SU-DHL-6 (cell line): ENCODE measurements at regions not wholly inside any gene's neighbourhood (a gene's known extent, or its start where the extent isn't known, plus 50 kb on each side); places are given as distances from the start of the nearest gene placed in this dataset.
"Not testable (repeated sequence)": the region's sequence is repeated elsewhere in the genome, so short reads cannot be mapped to it uniquely, and the experiment has no call there.

Experiments
- H2AFZ ChIP-seq: fragments of 200-600 bp; sonication (generic); 2 replicates; pipeline ENCODE4 v1.6.1; 2014; ENCODE audit warnings: low read depth, mild to moderate bottlenecking, moderate library complexity, mixed read lengths, antibody characterized with exemption, low read length; ENCODE audit not compliant: severe bottlenecking
- H3F3A ChIP-seq: fragments of 200-600 bp; shearing (Covaris generic); 2 replicates; pipeline ENCODE4 v1.6.0; 2016; ENCODE audit warnings: antibody characterized with exemption, mild to moderate bottlenecking; ENCODE audit not compliant: insufficient read depth
- H3K27ac ChIP-seq: fragments of 200-600 bp; sonication (generic); 2 replicates; pipeline ENCODE4 v1.5.1; 2016; ENCODE audit warnings: low read depth, mild to moderate bottlenecking, low read length, moderate library complexity, mixed read lengths
- H3K27me3 ChIP-seq: fragments of 200-600 bp; sonication (generic), shearing (Covaris generic); 2 replicates; pipeline ENCODE4 v1.6.0; 2014; ENCODE audit warnings: mild to moderate bottlenecking, low read length
- H3K36me3 ChIP-seq: fragments of 200-600 bp; sonication (generic); 2 replicates; pipeline ENCODE4 v1.6.1; 2014; ENCODE audit warnings: mild to moderate bottlenecking, low read length, mixed read lengths
- H3K4me2 ChIP-seq: fragments of 300-600, 200-600 bp; shearing (Covaris generic), sonication (generic); 2 replicates; pipeline ENCODE4 v1.6.0; 2014; ENCODE audit warnings: low read length, low read depth, mild to moderate bottlenecking; ENCODE audit not compliant: poor library complexity, severe bottlenecking
- H3K4me3 ChIP-seq: fragments of 200-600 bp; sonication (generic); 2 replicates; pipeline ENCODE4 v1.5.1; 2014; ENCODE audit warnings: antibody characterized with exemption, low read length, mild to moderate bottlenecking, mixed read lengths; ENCODE audit not compliant: insufficient read depth, poor library complexity, severe bottlenecking
- H3K79me2 ChIP-seq: fragments of 200-600 bp; sonication (generic); 2 replicates; pipeline ENCODE4 v1.6.1; 2014; ENCODE audit warnings: mild to moderate bottlenecking, low read length, moderate library complexity; ENCODE audit not compliant: insufficient read depth
- H3K9ac ChIP-seq: fragments of 200-600 bp; sonication (generic); 2 replicates; pipeline ENCODE4 v1.7.0; 2014; ENCODE audit warnings: mild to moderate bottlenecking, low read length
- H3K9me2 ChIP-seq: fragments of 200-600 bp; sonication (generic); replicated peaks from 2 replicates; pipeline ENCODE4 v1.6.1; 2014; ENCODE audit warnings: low read length; ENCODE audit not compliant: insufficient read depth
- H3K9me3 ChIP-seq: fragments of 200-600 bp; sonication (generic); 2 replicates; pipeline ENCODE4 v1.6.1; 2014; ENCODE audit warnings: low read length, mixed read lengths; ENCODE audit not compliant: insufficient read depth
- H4K20me1 ChIP-seq: fragments of 200-600 bp; sonication (generic); 2 replicates; pipeline ENCODE4 v1.6.1; 2014; ENCODE audit warnings: low read depth, mild to moderate bottlenecking, antibody characterized with exemption, low read length, moderate library complexity, mixed read lengths
- CTCF ChIP-seq: fragments of 200-600 bp; sonication (generic); IDR thresholded peaks from one replicate; pipeline ENCODE4 v1.5.1; 2017; ENCODE audit warnings: antibody characterized with exemption, mild to moderate bottlenecking, low read length, moderate library complexity; ENCODE audit not compliant: insufficient read depth, poor library complexity, severe bottlenecking
- EZH2phosphoT487 ChIP-seq: fragments of 200-600 bp; sonication (generic), shearing (Covaris generic); conservative IDR thresholded peaks from 2 replicates; pipeline ENCODE4 v1.6.1; 2018; ENCODE audit warnings: mild to moderate bottlenecking, antibody characterized with exemption, low read length, moderate library complexity, mixed read lengths

DNA sequence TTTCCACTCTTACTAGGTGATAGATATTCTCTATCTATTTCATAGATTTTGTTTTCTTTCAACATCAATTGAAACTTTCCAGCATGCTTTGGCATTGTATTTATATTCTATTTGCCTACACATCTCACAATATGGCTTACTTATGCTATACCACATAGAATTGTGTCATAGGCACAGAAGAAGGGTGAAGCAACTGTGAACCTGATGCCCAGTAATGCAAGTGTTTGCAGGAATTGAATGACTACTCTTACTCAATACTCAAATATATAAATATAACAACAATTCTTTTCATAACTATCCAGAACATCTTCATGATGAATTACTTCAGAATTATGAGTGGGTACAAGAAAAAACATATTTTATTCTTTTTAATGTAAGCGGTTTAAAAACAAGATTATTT is 165.9 kb downstream of the PTBP2 start:
- no peak overlapping the region for H3K4me2 ChIP-seq
- no peaks in the 10 kb centered on the region for H3K9me2 ChIP-seq
- H3K27me3 ChIP-seq: no peaks in the 10 kb centered on the region
- H3K4me3 ChIP-seq: no peak overlapping the region
- TF ChIP-seq CTCF: no peak
- TF ChIP-seq EZH2phosphoT487: no peak
- no peaks in the 10 kb centered on the region for H3F3A ChIP-seq
- no peaks in the 10 kb centered on the region for H4K20me1 ChIP-seq
- H2AFZ ChIP-seq: no peak overlapping the region
- no peaks in the 10 kb centered on the region for H3K9me3 ChIP-seq
- no peak overlapping the region for H3K9ac ChIP-seq
- H3K27ac ChIP-seq: no peak overlapping the region
- H3K36me3 ChIP-seq: no peaks in the 10 kb centered on the region
- H3K79me2 ChIP-seq: no peaks in the 10 kb centered on the region

DNA sequence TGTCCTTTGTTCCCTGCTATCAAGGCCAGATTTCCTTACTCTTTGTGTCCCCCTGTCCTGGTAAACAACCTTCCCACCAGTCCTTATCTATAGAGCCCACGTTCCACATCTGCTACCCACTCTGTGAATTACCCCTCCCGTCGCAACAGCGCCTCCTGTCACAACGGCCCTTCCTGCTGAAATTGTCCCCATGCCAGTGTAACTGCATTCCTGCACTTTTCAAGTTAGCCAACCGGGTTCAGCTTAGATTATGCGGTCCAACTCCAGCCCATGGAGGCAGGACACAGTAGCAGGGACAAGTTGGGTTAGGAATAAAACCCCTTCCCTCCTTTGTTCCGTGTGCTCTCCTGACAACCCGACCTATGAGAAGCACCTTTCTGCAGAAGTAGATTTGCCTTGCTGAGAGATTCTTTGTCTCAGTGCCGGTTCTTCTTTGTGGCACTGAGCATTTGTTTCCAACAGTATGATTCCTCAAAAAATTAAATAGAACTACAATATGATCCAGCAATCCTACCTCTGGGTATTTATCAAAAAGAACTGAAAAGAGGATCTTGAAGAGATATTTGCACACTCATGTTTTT is 180.3 kb downstream of the PTBP2 start:
- Histone ChIP-seq H2AFZ (no peak overlapping the region), H3K36me3 (no peaks in the 10 kb centered on the region), H3K4me2 (no peak overlapping the region), H3K9me2 (no peaks in the 10 kb centered on the region), H3K9ac (no peak overlapping the region), H3K4me3 (no peak overlapping the region), H3K79me2 (no peaks in the 10 kb centered on the region), H3K9me3 (peaks cover 15% of the 10 kb centered on the region; the same call in 1 of the 2 replicates), H3K27ac (no peak overlapping the region), H3F3A (no peaks in the 10 kb centered on the region), H3K27me3 (no peaks in the 10 kb centered on the region), H4K20me1 (no peaks in the 10 kb centered on the region)
- no peak for TF ChIP-seq CTCF

DNA sequence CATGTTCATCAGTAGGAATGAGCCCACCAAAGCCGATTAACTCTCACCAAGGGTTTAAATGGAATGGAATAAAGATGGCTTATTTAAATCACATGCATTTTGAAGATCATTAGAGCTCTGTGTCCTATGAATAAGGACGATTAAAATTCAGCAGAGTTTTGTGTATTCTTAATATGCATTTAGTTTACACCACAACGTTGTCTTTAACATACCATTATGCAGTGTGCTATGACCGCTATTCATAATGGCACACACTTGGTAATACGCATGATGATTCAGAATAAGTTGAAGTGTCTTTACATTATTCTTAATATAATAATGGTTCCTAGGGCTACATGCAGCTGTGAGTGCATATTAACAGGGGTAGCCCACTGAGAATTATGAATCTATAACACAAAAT is 190.7 kb downstream of the PTBP2 start:
- Histone ChIP-seq H3K4me2 (no peak overlapping the region), H2AFZ (no peak overlapping the region), H3K9ac (no peak overlapping the region), H3K27me3 (no peaks in the 10 kb centered on the region), H3K9me2 (no peaks in the 10 kb centered on the region), H3K79me2 (no peaks in the 10 kb centered on the region), H4K20me1 (no peaks in the 10 kb centered on the region), H3K36me3 (no peaks in the 10 kb centered on the region), H3K9me3 (no peaks in the 10 kb centered on the region), H3F3A (no peaks in the 10 kb centered on the region), H3K4me3 (no peak overlapping the region), H3K27ac (no peak overlapping the region)
- TF ChIP-seq EZH2phosphoT487 (no peak), CTCF (no peak)

DNA sequence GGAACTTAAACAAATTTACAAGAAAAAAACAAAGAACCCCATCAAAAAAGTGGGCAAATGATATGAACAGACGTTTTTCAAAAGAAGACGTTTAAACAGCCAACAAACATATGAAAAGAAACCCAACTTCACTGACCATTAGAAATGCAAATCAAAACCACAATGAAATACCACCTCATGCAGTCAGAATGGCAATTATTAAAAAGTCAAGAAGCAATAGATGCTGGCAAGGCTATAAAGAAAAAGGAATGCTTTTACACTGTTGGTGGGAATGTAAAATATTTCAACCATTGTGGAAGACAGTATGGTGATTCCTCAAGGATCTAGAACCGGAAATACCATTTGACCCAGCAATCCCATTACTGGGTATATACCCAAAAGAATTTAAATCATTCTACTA is 194.1 kb downstream of the PTBP2 start:
- not testable (repeated sequence) for H3K9me2 ChIP-seq, H3K27ac ChIP-seq, H3F3A ChIP-seq, H3K4me3 ChIP-seq, H4K20me1 ChIP-seq, H2AFZ ChIP-seq, H3K27me3 ChIP-seq, H3K9ac ChIP-seq, H3K4me2 ChIP-seq, H3K36me3 ChIP-seq, H3K9me3 ChIP-seq, H3K79me2 ChIP-seq
